ENCODE measurements at regions not wholly inside any gene's neighbourhood (a gene's known extent, or its start where the extent isn't known, plus 50 kb on each side); places are given as distances from the start of the nearest gene placed in this dataset.

DNA sequence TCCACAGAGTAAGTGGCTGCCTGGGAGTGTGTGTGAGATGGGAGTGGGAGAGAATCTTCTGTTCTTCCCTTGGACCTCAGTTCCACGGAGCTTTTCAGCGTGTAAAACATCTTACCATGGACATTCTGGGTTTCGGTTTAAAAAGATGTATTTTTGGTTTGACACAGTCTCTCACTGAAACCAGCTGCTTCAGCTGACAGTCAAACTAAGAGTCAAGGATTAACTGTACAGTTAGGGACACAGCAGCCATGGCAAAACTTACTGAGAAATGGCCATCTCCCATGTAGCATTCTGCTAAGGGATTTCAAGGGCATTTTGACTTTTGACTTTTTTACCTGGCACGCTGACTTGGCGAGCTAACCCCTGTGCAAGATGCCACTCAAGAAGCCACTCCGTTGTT lies 93.8 kb upstream of the IL12B start:
- no peaks in the 10 kb centered on the region for H3K27me3 ChIP-seq (ENCODE audit: control insufficient read depth, insufficient read depth, low read length)
- no peaks in the 10 kb centered on the region for H3K9me3 ChIP-seq (ENCODE audit: control insufficient read depth, insufficient read depth, low read length)
- no peaks in the 10 kb centered on the region for H3K36me3 ChIP-seq (ENCODE audit: control insufficient read depth, insufficient read depth, low read length)
- H3K4me3 ChIP-seq (ENCODE audit: low read depth, low read length) = no peak overlapping the region
- H3K9ac ChIP-seq (ENCODE audit: low read depth, low read length) = no peak overlapping the region
- H3K4me1 ChIP-seq (ENCODE audit: control insufficient read depth, insufficient read depth, low read length) = no peaks in the 10 kb centered on the region

DNA sequence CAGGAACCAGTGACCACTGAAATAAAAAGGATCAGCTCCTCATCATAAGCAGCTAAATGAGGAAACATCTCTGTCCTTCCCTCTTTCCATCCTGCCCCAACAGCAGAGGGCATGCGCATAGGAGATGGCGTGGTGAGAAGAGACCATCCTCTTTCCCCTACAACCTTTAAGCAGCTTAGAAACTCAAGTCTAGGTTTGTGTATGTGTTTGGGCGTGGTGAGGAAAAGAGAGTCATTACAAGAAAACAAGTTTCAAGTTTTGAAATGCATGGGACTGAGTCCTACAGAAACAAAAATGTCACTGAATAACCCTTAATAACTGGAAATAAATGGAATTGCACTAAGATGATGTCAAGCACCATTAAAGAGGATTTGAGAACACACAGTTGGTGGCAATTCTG lies 96.4 kb upstream of the IL12B start:
- H3K27me3 ChIP-seq (ENCODE audit: control insufficient read depth, insufficient read depth, low read length) = no peaks in the 10 kb centered on the region
- H3K9ac ChIP-seq (ENCODE audit: low read depth, low read length) = no peak overlapping the region
- no peaks in the 10 kb centered on the region for H3K9me3 ChIP-seq (ENCODE audit: control insufficient read depth, insufficient read depth, low read length)
- H3K4me1 ChIP-seq (ENCODE audit: control insufficient read depth, insufficient read depth, low read length) = no peaks in the 10 kb centered on the region
- H3K36me3 ChIP-seq (ENCODE audit: control insufficient read depth, insufficient read depth, low read length) = no peaks in the 10 kb centered on the region
- no peak overlapping the region for H3K4me3 ChIP-seq (ENCODE audit: low read depth, low read length)

DNA sequence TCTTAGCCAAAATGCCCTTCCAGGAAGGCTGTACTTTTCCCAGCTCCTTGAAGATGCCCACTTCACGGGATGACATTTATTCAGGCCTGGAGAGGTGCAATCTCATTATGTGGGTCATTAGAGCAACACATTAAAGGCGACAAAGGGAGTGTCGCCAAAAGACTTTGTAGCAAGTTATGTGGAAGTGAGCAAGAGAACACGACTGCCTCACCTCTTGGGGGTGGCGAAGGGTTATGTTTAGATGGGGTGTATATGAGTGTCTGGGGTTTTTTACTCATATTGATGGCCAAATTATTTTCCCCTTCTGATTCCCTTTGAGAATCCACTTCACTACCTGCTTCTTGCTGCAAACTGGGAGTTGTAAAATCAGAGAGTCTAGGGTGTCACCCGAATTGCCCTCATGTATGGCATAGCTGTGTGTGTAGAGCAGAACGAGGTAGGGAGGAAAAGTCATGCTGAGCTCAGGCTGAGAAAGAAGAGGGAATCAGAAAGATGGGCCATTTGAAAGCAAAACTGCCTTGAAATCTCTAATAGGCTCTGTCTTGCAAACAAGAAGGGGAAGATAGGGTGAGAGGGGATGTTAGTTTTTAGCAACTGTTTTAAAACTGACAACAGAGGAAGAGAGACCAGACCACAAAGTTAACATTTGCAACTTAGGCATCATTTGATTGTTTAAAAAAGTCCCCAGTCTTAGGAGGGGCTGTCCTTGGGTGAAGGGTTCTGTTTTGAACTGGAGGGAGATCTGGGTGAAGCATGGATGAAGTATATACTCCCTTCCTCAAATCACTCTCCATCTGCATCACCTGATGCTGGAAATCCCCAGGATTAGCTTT lies 97.1 kb upstream of the IL12B start:
- Histone ChIP-seq H3K27me3 (ENCODE audit: control insufficient read depth, insufficient read depth, low read length) (no peaks in the 10 kb centered on the region), H3K4me3 (ENCODE audit: low read depth, low read length) (no peak overlapping the region), H3K9ac (ENCODE audit: low read depth, low read length) (no peak overlapping the region)

GRCh38 chr5:159430361-159431012 lies 100.2 kb upstream of the IL12B start:
- Histone ChIP-seq H3K27me3 (ENCODE audit: control insufficient read depth, insufficient read depth, low read length) (no peaks in the 10 kb centered on the region), H3K9ac (ENCODE audit: low read depth, low read length) (no peak overlapping the region), H3K36me3 (ENCODE audit: control insufficient read depth, insufficient read depth, low read length) (no peaks in the 10 kb centered on the region), H3K4me3 (ENCODE audit: low read depth, low read length) (no peak overlapping the region), H3K4me1 (ENCODE audit: control insufficient read depth, insufficient read depth, low read length) (no peaks in the 10 kb centered on the region), H3K9me3 (ENCODE audit: control insufficient read depth, insufficient read depth, low read length) (no peaks in the 10 kb centered on the region)

More for the DNA sequence above, 97.1 kb upstream of the IL12B start:
- H3K9me3 ChIP-seq (ENCODE audit: control insufficient read depth, insufficient read depth, low read length) = no peaks in the 10 kb centered on the region
- no peaks in the 10 kb centered on the region for H3K36me3 ChIP-seq (ENCODE audit: control insufficient read depth, insufficient read depth, low read length)
- H3K4me1 ChIP-seq (ENCODE audit: control insufficient read depth, insufficient read depth, low read length) = no peaks in the 10 kb centered on the region

DNA sequence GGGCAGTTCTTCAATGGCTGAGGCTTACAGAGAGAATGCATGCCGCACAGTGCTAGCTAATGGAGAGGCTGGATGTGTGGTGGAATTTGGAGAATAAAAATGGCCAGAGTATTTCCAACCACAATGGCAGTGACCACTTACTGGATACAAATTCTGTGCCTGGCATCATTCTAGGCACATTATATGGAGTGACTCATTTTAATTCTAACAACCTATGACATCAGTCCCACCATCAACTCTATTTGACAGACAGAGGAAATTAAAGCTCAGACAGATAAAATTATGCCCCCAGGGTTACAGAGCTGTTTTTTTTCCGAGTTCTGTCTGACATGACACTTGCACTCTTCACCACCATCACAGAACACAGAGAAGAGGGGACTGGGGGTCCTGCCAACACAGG lies 105.6 kb upstream of the IL12B start:
- no peaks in the 10 kb centered on the region for H3K36me3 ChIP-seq (ENCODE audit: control insufficient read depth, insufficient read depth, low read length)
- H3K4me3 ChIP-seq (ENCODE audit: low read depth, low read length) = no peak overlapping the region
- no peaks in the 10 kb centered on the region for H3K27me3 ChIP-seq (ENCODE audit: control insufficient read depth, insufficient read depth, low read length)
- H3K9me3 ChIP-seq (ENCODE audit: control insufficient read depth, insufficient read depth, low read length) = no peaks in the 10 kb centered on the region
- no peak overlapping the region for H3K9ac ChIP-seq (ENCODE audit: low read depth, low read length)
- H3K4me1 ChIP-seq (ENCODE audit: control insufficient read depth, insufficient read depth, low read length) = no peaks in the 10 kb centered on the region

- Histone ChIP-seq H3K27me3 (ENCODE audit: control insufficient read depth, insufficient read depth, low read length) (no peaks in the 10 kb centered on the region), H3K9ac (ENCODE audit: low read depth, low read length) (no peak overlapping the region), H3K9me3 (ENCODE audit: control insufficient read depth, insufficient read depth, low read length) (no peaks in the 10 kb centered on the region), H3K4me3 (ENCODE audit: low read depth, low read length) (no peak overlapping the region), H3K4me1 (ENCODE audit: control insufficient read depth, insufficient read depth, low read length) (peaks cover 7% of the 10 kb centered on the region), H3K36me3 (ENCODE audit: control insufficient read depth, insufficient read depth, low read length) (no peaks in the 10 kb centered on the region)
Measured at GRCh38 chr5:159438092-159438491, 107.8 kb upstream of the IL12B start.

GRCh38 chr5:159439002-159439401 lies 108.7 kb upstream of the IL12B start:
- H3K36me3 ChIP-seq (ENCODE audit: control insufficient read depth, insufficient read depth, low read length) = no peaks in the 10 kb centered on the region
- peaks cover 7% of the 10 kb centered on the region for H3K4me1 ChIP-seq (ENCODE audit: control insufficient read depth, insufficient read depth, low read length)
- H3K27me3 ChIP-seq (ENCODE audit: control insufficient read depth, insufficient read depth, low read length) = no peaks in the 10 kb centered on the region
- H3K9me3 ChIP-seq (ENCODE audit: control insufficient read depth, insufficient read depth, low read length) = no peaks in the 10 kb centered on the region
- H3K9ac ChIP-seq (ENCODE audit: low read depth, low read length) = no peak overlapping the region
- H3K4me3 ChIP-seq (ENCODE audit: low read depth, low read length) = no peak overlapping the region

- no peaks in the 10 kb centered on the region for H3K36me3 ChIP-seq (ENCODE audit: control insufficient read depth, insufficient read depth, low read length)
- H3K9me3 ChIP-seq (ENCODE audit: control insufficient read depth, insufficient read depth, low read length) = no peaks in the 10 kb centered on the region
- H3K9ac ChIP-seq (ENCODE audit: low read depth, low read length) = no peak overlapping the region
- peaks cover 7% of the 10 kb centered on the region for H3K4me1 ChIP-seq (ENCODE audit: control insufficient read depth, insufficient read depth, low read length)
- no peak overlapping the region for H3K4me3 ChIP-seq (ENCODE audit: low read depth, low read length)
- H3K27me3 ChIP-seq (ENCODE audit: control insufficient read depth, insufficient read depth, low read length) = no peaks in the 10 kb centered on the region
Measured at GRCh38 chr5:159440235-159440634, 109.9 kb upstream of the IL12B start.

- Histone ChIP-seq H3K4me1 (ENCODE audit: control insufficient read depth, insufficient read depth, low read length) (peaks cover 7% of the 10 kb centered on the region), H3K9me3 (ENCODE audit: control insufficient read depth, insufficient read depth, low read length) (no peaks in the 10 kb centered on the region), H3K4me3 (ENCODE audit: low read depth, low read length) (no peak overlapping the region), H3K27me3 (ENCODE audit: control insufficient read depth, insufficient read depth, low read length) (no peaks in the 10 kb centered on the region), H3K9ac (ENCODE audit: low read depth, low read length) (no peak overlapping the region), H3K36me3 (ENCODE audit: control insufficient read depth, insufficient read depth, low read length) (no peaks in the 10 kb centered on the region)
Measured at GRCh38 chr5:159440968-159441367, 110.7 kb upstream of the IL12B start.

DNA sequence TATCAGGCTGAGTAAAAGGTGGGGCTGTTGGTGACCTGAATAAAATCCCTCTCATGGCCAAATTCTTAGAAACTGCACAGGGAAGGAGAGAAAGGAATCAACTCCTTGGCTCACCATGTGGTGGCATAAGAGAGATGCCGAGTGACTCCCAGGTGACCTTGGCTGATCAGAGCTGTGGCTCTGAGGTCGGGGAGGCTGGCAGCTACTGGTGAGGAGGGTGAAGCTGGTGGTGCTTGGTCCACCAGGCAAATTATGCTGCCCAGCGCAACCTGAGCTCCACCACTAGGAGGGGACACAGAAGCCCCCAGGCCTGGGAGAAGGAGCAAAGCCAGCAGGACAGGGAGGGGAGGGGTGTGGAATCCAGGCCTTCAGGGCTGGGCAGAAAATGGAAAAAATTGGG lies 111.2 kb upstream of the IL12B start:
- no peak overlapping the region for H3K4me3 ChIP-seq (ENCODE audit: low read depth, low read length)
- peaks cover 7% of the 10 kb centered on the region for H3K4me1 ChIP-seq (ENCODE audit: control insufficient read depth, insufficient read depth, low read length)

DNA sequence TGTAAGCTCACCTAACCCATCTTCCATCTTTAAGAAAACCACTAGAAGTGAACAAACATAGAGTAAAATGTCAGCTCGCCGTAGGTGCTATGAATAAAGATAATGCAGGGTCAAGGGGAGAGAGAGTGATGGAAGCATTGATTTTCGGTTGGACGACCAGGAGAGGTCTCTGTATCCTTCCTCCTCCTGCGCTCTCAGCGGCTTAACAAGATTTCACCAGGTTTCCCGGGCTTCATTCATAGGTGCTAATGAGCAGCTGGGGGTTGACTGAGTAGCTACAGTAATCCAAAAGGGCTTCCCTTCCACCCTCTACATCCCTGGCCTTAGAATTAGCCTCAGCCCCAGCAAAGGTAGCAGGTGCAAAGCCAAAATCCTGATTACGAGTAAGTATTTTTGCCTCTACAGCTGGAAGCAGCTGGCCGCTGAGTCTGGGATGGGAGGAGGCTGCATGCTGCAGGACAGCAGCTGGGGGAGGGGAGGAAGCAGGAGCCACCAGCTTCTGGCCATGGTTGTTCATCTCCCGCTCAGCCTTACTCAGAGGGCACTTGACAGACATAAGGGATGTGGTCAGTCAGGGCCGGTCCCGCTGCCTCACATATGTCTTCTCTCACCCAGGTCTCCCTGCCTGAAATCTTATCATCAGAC lies 112.0 kb upstream of the IL12B start:
- H3K27me3 ChIP-seq (ENCODE audit: control insufficient read depth, insufficient read depth, low read length) = no peaks in the 10 kb centered on the region
- H3K4me3 ChIP-seq (ENCODE audit: low read depth, low read length) = no peak overlapping the region
- no peaks in the 10 kb centered on the region for H3K9me3 ChIP-seq (ENCODE audit: control insufficient read depth, insufficient read depth, low read length)
- no peak overlapping the region for H3K9ac ChIP-seq (ENCODE audit: low read depth, low read length)
- H3K4me1 ChIP-seq (ENCODE audit: control insufficient read depth, insufficient read depth, low read length) = peaks cover 7% of the 10 kb centered on the region
- no peaks in the 10 kb centered on the region for H3K36me3 ChIP-seq (ENCODE audit: control insufficient read depth, insufficient read depth, low read length)

More for the DNA sequence above, 111.2 kb upstream of the IL12B start:
- Histone ChIP-seq H3K9ac (ENCODE audit: low read depth, low read length) (no peak overlapping the region), H3K9me3 (ENCODE audit: control insufficient read depth, insufficient read depth, low read length) (no peaks in the 10 kb centered on the region), H3K27me3 (ENCODE audit: control insufficient read depth, insufficient read depth, low read length) (no peaks in the 10 kb centered on the region), H3K36me3 (ENCODE audit: control insufficient read depth, insufficient read depth, low read length) (no peaks in the 10 kb centered on the region)

Data from iPS-15b (cell line).